Mucosa of rectum (tissue), 2 donors: ENCODE measurements at regions not wholly inside any gene's neighbourhood (a gene's known extent, or its start where the extent isn't known, plus 50 kb on each side); places are given as distances from the start of the nearest gene placed in this dataset.

Experiments
- H3K27ac ChIP-seq, 2 donors: one replicate each; pipeline ENCODE4 v1.7.0; 2013; ENCODE audit warnings: inconsistent platforms in 2 of 2, low read depth in 2 of 2, low read length in 2 of 2
- H3K27me3 ChIP-seq, 2 donors: one replicate each; pipeline ENCODE4 v1.7.0; 2013; ENCODE audit warnings: low read length in 2 of 2; ENCODE audit not compliant: control insufficient read depth in 2 of 2, insufficient read depth in 2 of 2
- H3K36me3 ChIP-seq, 2 donors: one replicate each; pipeline ENCODE4 v1.7.0; 2013; ENCODE audit warnings: low read length in 2 of 2; ENCODE audit not compliant: control insufficient read depth in 2 of 2, insufficient read depth in 2 of 2
- H3K4me1 ChIP-seq, 2 donors: one replicate each; pipeline ENCODE4 v1.7.0; 2013; ENCODE audit warnings: low read length in 2 of 2, mild to moderate bottlenecking in 1 of 2; ENCODE audit not compliant: control insufficient read depth in 2 of 2, insufficient read depth in 2 of 2
- H3K4me3 ChIP-seq, 2 donors: one replicate each; pipeline ENCODE4 v1.7.0; 2013; ENCODE audit warnings: low read length in 2 of 2
- H3K9ac ChIP-seq, 2 donors: one replicate each; pipeline ENCODE4 v1.7.0; 2013; ENCODE audit warnings: low read length in 2 of 2, low read depth in 1 of 2, mild to moderate bottlenecking in 1 of 2
- H3K9me3 ChIP-seq, 2 donors: one replicate each; pipeline ENCODE4 v1.7.0; 2013; ENCODE audit warnings: low read length in 2 of 2; ENCODE audit not compliant: control insufficient read depth in 2 of 2
- donor health status: healthy.
- donor health status: Normal muscosa, but diverticular disease.

DNA sequence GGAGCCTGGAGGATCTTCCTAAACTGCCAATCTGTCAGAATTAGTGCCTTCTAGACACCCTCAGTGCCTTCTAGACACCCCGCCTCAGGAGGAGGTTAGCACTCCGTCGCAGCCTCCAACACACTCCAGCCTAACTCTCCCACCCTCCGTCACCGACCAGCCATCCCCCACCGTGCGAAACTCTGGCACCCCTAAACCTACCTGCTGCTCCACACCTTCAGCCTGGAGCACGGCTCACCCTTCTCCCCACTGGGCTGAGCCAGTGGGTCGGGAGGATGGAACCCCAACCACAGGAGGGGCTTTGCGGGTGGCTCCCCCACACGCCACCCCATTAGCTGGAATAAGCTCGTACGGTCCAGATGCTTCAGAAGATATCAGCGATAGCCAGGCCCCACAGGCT lies 468.9 kb upstream of the HS6ST1 start:
- no peaks in the 10 kb centered on the region for H3K4me1 ChIP-seq
- no peak overlapping the region for H3K27ac ChIP-seq
- H3K36me3 ChIP-seq = no peaks in the 10 kb centered on the region
- H3K27me3 ChIP-seq = no peaks in the 10 kb centered on the region
- no peak overlapping the region for H3K4me3 ChIP-seq
- H3K9ac ChIP-seq = no peak overlapping the region
- H3K9me3 ChIP-seq = no peaks in the 10 kb centered on the region

DNA sequence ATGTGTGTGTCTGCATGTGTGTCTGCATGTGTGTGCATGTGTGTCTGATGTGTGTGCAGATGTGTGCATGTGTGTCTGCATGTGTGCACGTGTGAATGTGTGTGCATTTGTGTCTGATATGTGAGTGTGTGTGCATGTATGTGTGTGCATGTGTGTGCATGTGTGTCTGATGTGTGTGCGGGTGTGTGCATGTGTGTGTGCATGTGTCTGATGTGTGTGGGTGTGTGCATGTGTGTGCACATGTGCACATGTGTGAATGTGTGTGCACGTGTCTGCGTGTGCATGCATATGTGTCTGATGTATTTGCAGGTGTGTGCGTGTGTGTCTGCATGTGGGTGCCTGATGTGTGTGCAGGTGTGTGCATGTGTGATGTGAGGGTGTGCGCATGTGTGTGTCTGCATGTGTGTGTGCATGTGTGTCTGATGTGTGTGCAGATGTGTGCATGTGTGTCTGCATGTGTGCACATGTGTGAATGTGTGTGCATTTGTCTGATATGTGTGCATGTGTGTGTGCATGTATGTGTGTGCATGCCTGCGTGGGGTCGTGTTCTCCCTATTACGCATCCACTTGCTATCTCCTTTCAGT lies 470.1 kb upstream of the HS6ST1 start:
- H3K9ac ChIP-seq = no peak overlapping the region
- H3K36me3 ChIP-seq = no peaks in the 10 kb centered on the region
- no peak overlapping the region for H3K27ac ChIP-seq
- H3K4me1 ChIP-seq = no peaks in the 10 kb centered on the region
- H3K27me3 ChIP-seq = no peaks in the 10 kb centered on the region
- H3K4me3 ChIP-seq = no peak overlapping the region
- H3K9me3 ChIP-seq = no peaks in the 10 kb centered on the region

DNA sequence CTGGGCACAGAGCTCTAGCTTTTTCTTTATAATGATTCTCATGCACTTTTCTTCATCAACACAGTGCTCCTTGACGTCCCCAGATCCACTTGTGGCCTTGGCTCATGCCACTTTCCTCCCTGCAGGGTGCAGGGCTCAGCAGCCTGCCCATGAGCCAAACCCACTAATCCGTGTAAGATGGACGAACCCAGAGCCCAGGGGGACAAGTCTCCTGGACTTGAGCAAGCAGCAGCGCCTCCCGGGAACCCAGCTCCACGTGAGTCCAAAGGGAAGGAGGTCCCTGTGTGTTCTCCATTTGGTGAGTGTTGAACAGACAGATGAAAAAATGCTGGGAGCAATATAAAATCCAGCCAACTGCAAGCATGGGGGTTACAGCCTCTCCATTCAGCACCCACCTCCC lies 470.6 kb upstream of the HS6ST1 start:
- Histone ChIP-seq H3K27me3 (no peaks in the 10 kb centered on the region), H3K9ac (no peak overlapping the region), H3K4me3 (no peak overlapping the region), H3K27ac (no peak overlapping the region), H3K9me3 (no peaks in the 10 kb centered on the region), H3K4me1 (no peaks in the 10 kb centered on the region), H3K36me3 (no peaks in the 10 kb centered on the region)

DNA sequence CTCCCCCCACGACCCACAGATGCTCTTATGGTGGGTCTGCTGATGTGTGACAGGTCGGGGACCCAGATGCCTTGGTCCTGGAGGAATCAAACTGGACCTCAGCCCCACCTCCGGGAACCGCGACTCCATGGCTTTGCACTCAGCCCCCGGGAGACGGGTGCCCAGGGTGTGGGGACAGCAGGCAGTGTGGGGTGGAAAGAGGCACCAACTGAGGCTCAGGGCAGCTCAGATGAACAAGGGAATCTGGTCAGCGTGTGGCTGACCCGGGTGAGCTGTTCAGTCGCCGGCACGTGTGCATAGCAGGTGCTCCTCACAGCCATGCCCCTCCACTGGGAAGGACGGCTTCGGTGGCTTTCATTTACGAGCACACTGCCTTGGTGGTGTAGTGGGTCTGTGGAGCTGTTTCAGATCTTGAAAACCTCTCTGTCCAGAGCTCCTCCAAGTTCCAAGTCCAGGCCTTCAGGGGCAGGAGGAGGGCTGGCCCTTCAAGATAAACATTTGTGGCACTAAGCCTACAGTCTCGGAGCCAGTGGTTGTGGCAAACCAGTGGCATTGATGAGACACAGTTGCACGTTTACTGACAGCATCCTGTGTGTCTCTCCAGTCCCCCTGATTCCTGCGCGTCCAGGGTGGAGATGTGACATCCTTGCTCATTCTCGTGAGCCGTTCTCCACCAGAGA lies 471.2 kb upstream of the HS6ST1 start:
- Histone ChIP-seq H3K27ac (no peak overlapping the region), H3K4me1 (no peaks in the 10 kb centered on the region), H3K36me3 (no peaks in the 10 kb centered on the region), H3K27me3 (no peaks in the 10 kb centered on the region), H3K9ac (no peak overlapping the region), H3K4me3 (no peak overlapping the region), H3K9me3 (no peaks in the 10 kb centered on the region)

DNA sequence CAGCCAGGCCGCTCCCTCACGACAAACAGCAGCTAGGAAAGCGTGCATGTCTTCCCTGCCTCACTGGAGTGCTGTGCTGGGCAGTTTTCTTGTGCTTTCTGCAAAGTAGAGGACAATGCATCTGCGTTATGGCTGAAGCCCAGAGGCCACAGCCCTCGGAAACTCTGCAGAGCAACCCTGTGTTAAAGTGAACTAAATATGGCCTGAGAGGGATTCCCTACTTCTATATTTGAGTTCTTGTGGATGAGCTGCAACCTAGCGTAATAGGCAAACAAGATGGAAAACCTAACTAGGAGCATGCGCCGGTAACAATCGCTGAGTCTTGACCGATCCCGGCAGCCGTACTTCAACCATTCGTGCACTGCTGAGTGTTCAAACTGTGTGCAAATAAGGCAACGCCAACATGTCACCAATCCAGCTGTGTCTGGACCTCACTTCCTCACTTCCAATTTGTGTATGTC lies 471.9 kb upstream of the HS6ST1 start:
- H3K4me3 ChIP-seq = no peak overlapping the region

DNA sequence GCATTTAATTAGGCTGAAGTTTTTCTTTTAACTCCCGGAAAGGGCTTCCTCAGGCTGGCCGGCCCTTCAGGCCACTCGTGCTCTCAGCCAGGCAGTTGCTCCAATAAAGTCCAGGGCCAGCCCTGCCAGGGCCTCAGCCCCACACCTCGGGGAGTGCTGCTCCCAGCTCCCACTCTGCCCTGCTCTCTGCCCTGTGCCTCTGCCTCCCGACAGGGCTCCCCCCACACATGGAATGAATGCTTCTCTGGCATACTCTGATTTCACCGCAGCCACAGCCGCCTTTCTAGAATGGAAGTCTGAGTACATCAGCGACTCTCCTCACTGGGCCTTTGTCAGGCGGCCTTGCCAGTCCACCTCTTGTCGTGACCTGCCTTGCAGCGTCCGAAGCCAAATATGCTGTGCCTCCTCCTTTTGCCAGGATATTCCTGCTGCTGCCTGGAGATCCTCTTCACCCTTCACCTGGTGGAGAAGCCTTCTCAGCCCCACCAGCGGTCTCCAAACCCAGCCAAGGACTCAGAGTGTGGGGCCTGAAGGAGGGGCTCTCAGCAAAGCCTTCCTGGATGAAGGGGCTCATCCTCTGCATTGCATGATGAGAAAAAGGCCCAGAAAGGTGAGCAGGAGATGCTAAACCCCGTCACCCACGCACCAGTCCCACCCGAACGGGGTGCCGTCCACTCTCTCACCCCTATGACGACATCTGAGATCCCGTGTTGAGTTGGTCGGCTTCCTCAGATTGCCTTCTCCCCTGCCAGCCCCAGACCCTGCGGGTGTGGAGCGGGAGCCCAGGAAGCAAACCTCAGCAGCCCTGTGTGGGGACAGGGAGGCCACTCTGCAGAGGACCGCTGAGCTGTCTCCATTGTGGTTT lies 472.7 kb upstream of the HS6ST1 start:
- no peaks in the 10 kb centered on the region for H3K4me1 ChIP-seq
- H3K27me3 ChIP-seq = peaks cover 0 to 2% of the 10 kb centered on the region in 2 donors
- no peak overlapping the region for H3K9ac ChIP-seq
- H3K27ac ChIP-seq = no peak overlapping the region
- no peaks in the 10 kb centered on the region for H3K36me3 ChIP-seq
- no peaks in the 10 kb centered on the region for H3K9me3 ChIP-seq
- H3K4me3 ChIP-seq = no peak overlapping the region

More for the DNA sequence above, 471.9 kb upstream of the HS6ST1 start:
- Histone ChIP-seq H3K9ac (no peak overlapping the region), H3K27ac (no peak overlapping the region), H3K9me3 (no peaks in the 10 kb centered on the region), H3K4me1 (no peaks in the 10 kb centered on the region), H3K36me3 (no peaks in the 10 kb centered on the region), H3K27me3 (no peaks in the 10 kb centered on the region)

DNA sequence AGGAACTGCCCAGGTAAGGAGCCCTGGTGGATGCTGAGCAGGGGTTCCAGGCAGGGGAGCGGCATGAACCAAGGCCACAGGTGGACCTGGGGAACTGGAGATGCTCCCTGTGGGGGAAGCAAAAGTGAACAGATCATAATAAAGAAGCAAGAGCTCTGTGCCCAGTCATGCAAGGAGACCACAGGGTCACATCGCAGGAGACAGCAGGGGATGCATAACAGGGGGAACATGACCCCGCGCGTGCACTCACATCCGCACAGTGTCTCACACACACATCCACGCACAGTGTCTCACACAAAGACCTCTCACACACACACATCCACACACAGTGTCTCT lies 473.3 kb upstream of the HS6ST1 start:
- Histone ChIP-seq H3K27ac (no peak overlapping the region), H3K9ac (no peak overlapping the region), H3K4me1 (no peaks in the 10 kb centered on the region), H3K36me3 (no peaks in the 10 kb centered on the region), H3K4me3 (no peak overlapping the region), H3K27me3 (peaks cover 0 to 2% of the 10 kb centered on the region in 2 donors), H3K9me3 (no peaks in the 10 kb centered on the region)

DNA sequence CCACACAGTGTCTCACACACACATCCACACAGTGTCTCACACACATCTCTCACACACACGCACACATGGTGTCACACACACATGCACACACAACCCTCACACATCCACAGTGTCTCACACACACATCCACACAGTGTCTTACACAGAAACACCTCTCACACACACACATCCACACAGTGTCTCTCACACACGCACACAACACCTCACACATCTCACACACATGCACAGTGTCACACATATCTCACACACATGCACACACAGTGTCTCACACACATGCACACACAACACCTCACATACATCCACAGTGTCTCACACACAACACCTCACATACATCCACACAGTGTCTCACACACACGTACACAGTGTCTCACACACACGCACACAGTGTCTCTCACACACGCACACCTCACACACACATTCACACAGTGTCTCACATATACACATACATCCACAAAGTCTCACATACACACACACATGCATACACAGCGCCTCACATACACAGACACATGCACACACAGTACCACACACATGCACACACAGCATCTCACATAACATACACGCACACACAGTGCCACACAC lies 473.9 kb upstream of the HS6ST1 start:
- H3K9ac ChIP-seq = no peak overlapping the region
- no peak overlapping the region for H3K27ac ChIP-seq
- no peaks in the 10 kb centered on the region for H3K36me3 ChIP-seq
- no peak overlapping the region for H3K4me3 ChIP-seq
- H3K4me1 ChIP-seq = no peaks in the 10 kb centered on the region
- H3K27me3 ChIP-seq = peaks cover 0 to 2% of the 10 kb centered on the region in 2 donors
- no peaks in the 10 kb centered on the region for H3K9me3 ChIP-seq

DNA sequence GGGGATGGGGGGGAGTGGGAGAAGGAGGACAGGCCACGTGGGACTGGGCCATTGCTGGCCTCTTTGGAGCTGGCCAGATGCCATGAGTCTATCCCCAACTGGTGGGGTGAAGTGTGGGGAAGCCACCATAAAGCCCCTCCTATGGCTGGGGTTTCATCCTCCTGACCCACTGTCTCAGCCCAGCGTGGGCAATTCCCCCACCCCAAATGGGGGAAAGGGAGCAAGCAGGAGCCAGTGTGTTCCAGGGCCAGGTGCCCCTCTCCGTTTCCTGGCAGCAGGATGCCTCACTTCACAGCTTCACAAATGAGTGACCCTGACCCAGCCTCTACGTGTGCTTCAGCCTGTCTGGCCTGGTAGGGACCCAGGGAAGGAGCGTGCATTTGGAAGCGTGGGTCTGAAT lies 474.7 kb upstream of the HS6ST1 start:
- Histone ChIP-seq H3K9me3 (no peaks in the 10 kb centered on the region), H3K27ac (no peak overlapping the region), H3K27me3 (peaks cover 0 to 2% of the 10 kb centered on the region in 2 donors), H3K4me1 (no peaks in the 10 kb centered on the region), H3K36me3 (no peaks in the 10 kb centered on the region), H3K4me3 (no peak overlapping the region), H3K9ac (no peak overlapping the region)

DNA sequence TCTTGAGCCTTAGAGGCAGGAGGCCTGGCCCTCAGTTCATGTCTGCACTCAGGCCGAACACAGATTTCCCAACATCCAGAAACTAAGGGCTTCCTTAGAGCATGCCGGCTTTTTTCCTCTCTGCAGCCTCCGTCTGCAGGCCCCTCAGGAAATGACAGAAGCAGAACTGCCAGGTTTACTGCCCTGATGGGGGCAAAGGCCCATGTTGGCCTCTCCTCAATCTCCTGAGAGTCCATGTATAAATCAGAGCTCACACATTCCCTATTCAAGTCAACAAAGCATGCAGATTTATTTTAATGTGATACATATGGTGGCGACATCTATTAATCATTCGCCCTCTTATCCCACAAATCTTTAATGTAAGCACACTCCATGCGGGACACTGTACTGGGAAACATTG lies 475.6 kb upstream of the HS6ST1 start:
- Histone ChIP-seq H3K27ac (no peak overlapping the region), H3K27me3 (peaks cover 0 to 2% of the 10 kb centered on the region in 2 donors), H3K4me3 (no peak overlapping the region)

More for the DNA sequence above, 475.6 kb upstream of the HS6ST1 start:
- Histone ChIP-seq H3K9ac (no peak overlapping the region), H3K9me3 (no peaks in the 10 kb centered on the region), H3K4me1 (no peaks in the 10 kb centered on the region), H3K36me3 (no peaks in the 10 kb centered on the region)
